Mesenchymal stem cell (in vitro differentiated cells and primary cell): ENCODE measurements at regions not wholly inside any gene's neighbourhood (a gene's known extent, or its start where the extent isn't known, plus 50 kb on each side); places are given as distances from the start of the nearest gene placed in this dataset.

Experiments
- DNase-seq: peaks from one replicate; pipeline ENCODE4 v3.0.0-alpha.2; 2013
- H2AFZ ChIP-seq: one replicate; pipeline ENCODE4 v1.6.1; 2013; ENCODE audit warnings: low read depth, mild to moderate bottlenecking, control low read depth, inconsistent platforms, low read length, moderate library complexity
- H2AK5ac ChIP-seq: 2 replicates; pipeline ENCODE4 v1.6.1; 2013; ENCODE audit warnings: low read length, moderate library complexity, mild to moderate bottlenecking, inconsistent platforms; ENCODE audit not compliant: severe bottlenecking
- H2BK120ac ChIP-seq: one replicate; pipeline ENCODE4 v1.6.1; 2013; ENCODE audit warnings: low read depth, mild to moderate bottlenecking, inconsistent platforms, low read length, moderate library complexity
- H2BK12ac ChIP-seq, 2 experiments: one replicate each; pipeline ENCODE4 v1.6.1; 2013; ENCODE audit warnings: inconsistent platforms in 2 of 2, low read length in 2 of 2, mild to moderate bottlenecking in 2 of 2, moderate library complexity in 2 of 2, control low read depth in 1 of 2
- H2BK15ac ChIP-seq: one replicate; pipeline ENCODE4 v1.6.1; 2013; ENCODE audit warnings: mild to moderate bottlenecking, low read depth, inconsistent platforms; ENCODE audit not compliant: poor library complexity, severe bottlenecking
- H2BK5ac ChIP-seq: 2 replicates; pipeline ENCODE4 v1.6.1; 2013; ENCODE audit warnings: low read depth, mild to moderate bottlenecking, low read length, control low read depth, inconsistent platforms; ENCODE audit not compliant: poor library complexity, severe bottlenecking
- H3K14ac ChIP-seq, 2 experiments: one replicate each; pipeline ENCODE4 v1.6.1; 2013; ENCODE audit warnings: inconsistent platforms in 2 of 2, low read length in 2 of 2, control low read depth in 1 of 2, mild to moderate bottlenecking in 1 of 2, moderate library complexity in 1 of 2
- H3K18ac ChIP-seq, 2 experiments: one replicate each; pipeline ENCODE4 v1.6.1; 2013; ENCODE audit warnings: inconsistent platforms in 2 of 2, low read length in 2 of 2, control low read depth in 1 of 2, low read depth in 1 of 2, mild to moderate bottlenecking in 1 of 2
- H3K23ac ChIP-seq, 2 experiments: one replicate each; pipeline ENCODE4 v1.6.1; 2013; ENCODE audit warnings: inconsistent platforms in 2 of 2, low read length in 2 of 2, mild to moderate bottlenecking in 2 of 2, moderate library complexity in 2 of 2, control low read depth in 1 of 2
- H3K27ac ChIP-seq: 2 replicates; pipeline ENCODE4 v1.5.1; 2013; ENCODE audit warnings: mild to moderate bottlenecking, moderate library complexity, low read length, control low read depth, inconsistent platforms; ENCODE audit not compliant: poor library complexity, severe bottlenecking
- H3K27me3 ChIP-seq, 2 experiments: 2 replicates each; pipeline versions ENCODE4 v1.6.1 to v1.7.0; 2013; ENCODE audit warnings: low read length in 2 of 2, mild to moderate bottlenecking in 2 of 2, moderate library complexity in 2 of 2, control low read depth in 1 of 2, inconsistent platforms in 1 of 2; ENCODE audit not compliant: control insufficient read depth in 1 of 2, insufficient read depth in 1 of 2
- H3K36me3 ChIP-seq, 2 experiments: 2 replicates each; pipeline versions ENCODE4 v1.6.1 to v1.7.0; 2013; ENCODE audit warnings: low read length in 2 of 2, control low read depth in 1 of 2, inconsistent platforms in 1 of 2, low read depth in 1 of 2, mild to moderate bottlenecking in 1 of 2; ENCODE audit not compliant: insufficient read depth in 2 of 2, control insufficient read depth in 1 of 2
- H3K4ac ChIP-seq, 2 experiments: one replicate each; pipeline ENCODE4 v1.6.1; 2013; ENCODE audit warnings: inconsistent platforms in 2 of 2, low read length in 2 of 2, mild to moderate bottlenecking in 2 of 2, moderate library complexity in 2 of 2, control low read depth in 1 of 2, low read depth in 1 of 2
- H3K4me1 ChIP-seq: 2 replicates; pipeline ENCODE4 v1.6.1; 2013; ENCODE audit warnings: low read depth, low read length, control low read depth; ENCODE audit not compliant: control insufficient read depth, insufficient read depth
- H3K4me2 ChIP-seq: 2 replicates; pipeline ENCODE4 v1.6.1; 2013; ENCODE audit warnings: low read length, mild to moderate bottlenecking, inconsistent platforms; ENCODE audit not compliant: poor library complexity, severe bottlenecking
- H3K4me3 ChIP-seq, 2 experiments: 2 replicates each; pipeline versions ENCODE4 v1.5.1 to v1.7.0; 2013; ENCODE audit warnings: low read length in 2 of 2, mild to moderate bottlenecking in 2 of 2, control low read depth in 1 of 2, low read depth in 1 of 2; ENCODE audit not compliant: insufficient read depth in 1 of 2
- H3K79me1 ChIP-seq: replicated peaks from 2 replicates; pipeline ENCODE4 v1.6.1; 2013; ENCODE audit warnings: mild to moderate bottlenecking, control low read depth, low read length, inconsistent platforms; ENCODE audit not compliant: poor library complexity, severe bottlenecking
- H3K9ac ChIP-seq: 2 replicates; pipeline ENCODE4 v1.7.0; 2013; ENCODE audit warnings: mild to moderate bottlenecking, low read length, moderate library complexity
- H3K9me3 ChIP-seq: 2 replicates; pipeline ENCODE4 v1.7.0; 2013; ENCODE audit warnings: mild to moderate bottlenecking, low read length; ENCODE audit not compliant: control insufficient read depth
- H4K8ac ChIP-seq: one replicate; pipeline ENCODE4 v1.6.1; 2013; ENCODE audit warnings: inconsistent platforms, mild to moderate bottlenecking, low read length, moderate library complexity
- H4K91ac ChIP-seq: one replicate; pipeline ENCODE4 v1.6.1; 2013; ENCODE audit warnings: mild to moderate bottlenecking, low read length, inconsistent platforms
- WGBS: methylation state at CpG from one replicate; pipeline ENCODE4 v1.1.7; 2013; ENCODE audit warnings: mixed read lengths; 5-methylcytosine and 5-hydroxymethylcytosine counted together

DNA sequence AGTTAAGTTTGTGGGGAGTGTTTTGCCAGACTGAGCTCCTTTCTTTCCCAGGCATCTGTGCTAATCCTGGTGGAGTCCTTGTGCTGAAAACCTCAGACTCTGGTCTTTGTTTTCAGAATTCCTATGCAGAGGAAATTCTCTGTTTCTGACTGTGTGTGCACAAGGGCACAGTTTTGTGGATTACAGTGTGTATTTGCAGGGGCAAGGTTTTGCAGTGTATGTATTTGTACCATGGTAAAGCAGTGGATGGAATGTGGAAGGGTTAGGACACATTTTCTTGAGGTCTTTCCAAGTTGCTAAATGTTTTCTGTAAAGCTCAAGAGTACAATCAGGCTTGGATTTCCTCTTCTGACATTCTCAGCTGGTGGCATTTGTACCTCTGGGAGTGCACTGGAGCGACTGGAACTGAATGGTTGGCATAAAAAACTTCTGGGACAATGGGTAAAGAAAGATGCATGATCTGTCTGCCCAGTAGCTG is 139.5 kb upstream of the RND3 start:
- no peak for DNase-seq
- Histone ChIP-seq H2AK5ac (no peak overlapping the region), H3K27me3 (no peaks in the 10 kb centered on the region), H4K8ac (no peak overlapping the region), H3K27ac (no peak overlapping the region), H2AFZ (no peak overlapping the region), H2BK12ac (no peak overlapping the region), H3K4me3 (no peak overlapping the region), H2BK15ac (no peak overlapping the region), H3K4me1 (peaks cover 4% of the 10 kb centered on the region), H4K91ac (no peak overlapping the region), H2BK5ac (no peak overlapping the region), H3K9ac (peak overlapping the region; percentile 9), H3K9me3 (no peaks in the 10 kb centered on the region), H3K79me1 (no peaks in the 10 kb centered on the region), H3K4ac (no peak overlapping the region), H3K18ac (peak overlapping the region in 1 of 2 experiments; percentile 18), H3K36me3 (no peaks in the 10 kb centered on the region), H2BK120ac (no peak overlapping the region), H3K4me2 (no peak overlapping the region), H3K23ac (no peak overlapping the region), H3K14ac (no peak overlapping the region)
- WGBS: 100% methylated on average over 1 of the region's 1 CpG

DNA sequence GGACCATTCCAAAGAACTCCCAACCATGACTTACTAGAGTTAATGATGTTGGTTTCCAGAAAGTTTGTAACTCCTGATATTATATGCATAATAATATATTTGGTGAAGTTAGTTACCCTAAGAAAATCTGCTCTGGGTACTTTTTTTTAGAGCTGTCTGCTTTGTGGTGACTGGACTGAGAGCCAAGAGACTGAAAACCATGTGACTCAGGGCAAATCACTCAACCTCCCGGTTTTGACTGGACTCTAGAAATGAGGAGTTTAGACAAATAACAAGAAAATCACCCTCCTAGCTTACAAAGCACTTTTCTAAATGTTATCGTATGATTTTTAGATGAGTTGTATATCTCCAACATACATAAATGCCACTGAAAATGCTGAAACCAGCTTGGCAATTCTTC is 138.3 kb upstream of the RND3 start:
- Histone ChIP-seq H4K8ac (no peak overlapping the region), H3K4me3 (no peak overlapping the region), H3K4me2 (no peak overlapping the region), H3K9me3 (no peaks in the 10 kb centered on the region), H3K4ac (no peak overlapping the region), H3K79me1 (no peaks in the 10 kb centered on the region), H3K9ac (peak overlapping the region; percentile 1), H3K27ac (no peak overlapping the region), H3K18ac (no peak overlapping the region), H2BK12ac (no peak overlapping the region), H3K36me3 (no peaks in the 10 kb centered on the region), H2BK5ac (no peak overlapping the region), H3K23ac (no peak overlapping the region), H2BK15ac (no peak overlapping the region), H2AK5ac (no peak overlapping the region), H3K14ac (no peak overlapping the region), H2BK120ac (no peak overlapping the region), H3K4me1 (peaks cover 7% of the 10 kb centered on the region), H2AFZ (no peak overlapping the region), H4K91ac (no peak overlapping the region), H3K27me3 (no peaks in the 10 kb centered on the region)
- WGBS: no CpG with 5 or more reads among the region's 2 CpGs
- no peak for DNase-seq

DNA sequence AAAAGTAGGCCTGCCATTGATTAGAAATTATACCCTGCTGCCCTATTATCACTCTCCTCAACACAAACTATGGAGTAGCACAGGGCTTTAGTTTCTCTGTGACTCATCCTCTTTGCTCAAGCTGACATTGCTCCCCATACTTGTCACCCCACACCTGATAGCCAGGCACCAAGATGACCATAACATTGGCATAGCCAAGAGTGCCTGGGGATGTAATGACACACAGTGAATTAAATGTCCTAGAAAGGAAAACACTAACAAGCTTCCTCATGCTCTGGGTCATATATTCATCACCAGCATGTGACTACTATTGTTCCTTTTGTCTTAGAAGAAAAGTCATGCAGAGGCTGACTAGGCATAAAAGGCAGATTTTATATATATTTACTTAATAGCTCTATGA is 137.8 kb upstream of the RND3 start:
- H2AFZ ChIP-seq: no peak overlapping the region
- H3K4me3 ChIP-seq: no peak overlapping the region
- no peaks in the 10 kb centered on the region for H3K36me3 ChIP-seq
- no peaks in the 10 kb centered on the region for H3K27me3 ChIP-seq
- no peaks in the 10 kb centered on the region for H3K79me1 ChIP-seq
- H2BK120ac ChIP-seq: no peak overlapping the region
- peaks cover 4% of the 10 kb centered on the region for H3K4me1 ChIP-seq
- H3K4me2 ChIP-seq: no peak overlapping the region
- H3K9ac ChIP-seq: peak overlapping the region; percentile 2
- H3K18ac ChIP-seq: peak overlapping the region in 1 of 2 experiments; percentile 11
- no peak overlapping the region for H4K8ac ChIP-seq
- no peak overlapping the region for H3K14ac ChIP-seq
- no peaks in the 10 kb centered on the region for H3K9me3 ChIP-seq
- no peak overlapping the region for H3K23ac ChIP-seq
- H4K91ac ChIP-seq: no peak overlapping the region
- H3K4ac ChIP-seq: no peak overlapping the region
- H2BK15ac ChIP-seq: no peak overlapping the region
- H2BK5ac ChIP-seq: no peak overlapping the region
- no peak for DNase-seq
- H3K27ac ChIP-seq: no peak overlapping the region
- H2AK5ac ChIP-seq: peak overlapping the region; percentile 50
- peak overlapping the region in 1 of 2 experiments; percentile 21 for H2BK12ac ChIP-seq

DNA sequence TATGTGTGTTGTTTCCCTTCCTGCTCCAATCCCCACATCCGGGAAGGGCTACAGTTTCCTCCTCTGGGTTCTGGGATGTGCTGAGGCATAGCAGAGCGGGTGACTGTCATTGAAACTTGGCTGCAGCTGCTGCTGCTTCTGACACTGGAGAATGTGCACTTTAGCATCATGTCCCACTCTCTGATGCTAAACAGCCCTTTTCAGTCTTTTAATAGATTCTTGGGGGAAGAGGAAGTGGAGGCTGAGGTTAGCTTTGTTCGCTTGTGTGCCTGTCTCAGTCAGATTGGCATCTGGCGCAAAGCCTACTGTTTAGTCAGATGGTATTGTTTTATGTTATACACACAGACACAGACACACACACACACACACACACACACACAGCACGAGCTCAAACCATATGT is 136.5 kb upstream of the RND3 start:
- Histone ChIP-seq H3K27me3 (no peaks in the 10 kb centered on the region), H3K4me2 (no peak overlapping the region), H2BK15ac (no peak overlapping the region), H3K14ac (peak overlapping the region in 1 of 2 experiments; percentile 68), H2AK5ac (no peak overlapping the region), H3K18ac (peak overlapping the region in 1 of 2 experiments; percentile 64), H2AFZ (no peak overlapping the region), H2BK12ac (no peak overlapping the region), H4K91ac (no peak overlapping the region), H3K4ac (no peak overlapping the region), H3K27ac (no peak overlapping the region), H3K36me3 (no peaks in the 10 kb centered on the region), H3K79me1 (no peaks in the 10 kb centered on the region), H2BK5ac (no peak overlapping the region), H4K8ac (no peak overlapping the region), H3K9ac (no peak overlapping the region), H3K4me3 (no peak overlapping the region), H3K23ac (no peak overlapping the region), H3K4me1 (peaks cover 4% of the 10 kb centered on the region), H2BK120ac (no peak overlapping the region), H3K9me3 (no peaks in the 10 kb centered on the region)
- no CpG with 5 or more reads among the region's 5 CpGs for WGBS
- DNase-seq: no peak
